ENCODE measurements at regions not wholly inside any gene's neighbourhood (a gene's known extent, or its start where the extent isn't known, plus 50 kb on each side); places are given as distances from the start of the nearest gene placed in this dataset.

GRCh38 chr15:69576948-69577351, 124.3 kb downstream of the RPLP1 start:
- Histone ChIP-seq H3K4me3 (no peak overlapping the region), H3K27ac (no peak overlapping the region)
- no peak for DNase-seq (ENCODE audit: low spot score)
- no peak for TF ChIP-seq CTCF (IDR thresholded peaks at IDR 0.05)

- no peak for DNase-seq (ENCODE audit: low spot score)
- no peak for TF ChIP-seq CTCF (IDR thresholded peaks at IDR 0.05)
- no peak overlapping the region for H3K27ac ChIP-seq
- no peak overlapping the region for H3K4me3 ChIP-seq
These were observed 124.8 kb downstream of the RPLP1 start for GRCh38 chr15:69577397-69577796.

- no peak for DNase-seq (ENCODE audit: low spot score)
- no peak overlapping the region for H3K4me3 ChIP-seq
- H3K27ac ChIP-seq, result no peak overlapping the region
- no peak for TF ChIP-seq CTCF (IDR thresholded peaks at IDR 0.05)
These were observed 125.6 kb downstream of the RPLP1 start for GRCh38 chr15:69578252-69578651.

- Histone ChIP-seq H3K4me3 (peak overlapping the region; percentile 25), H3K27ac (peak overlapping the region in 1 of 2 donors; percentile 49)
- peak; percentile 86 for DNase-seq (ENCODE audit: low spot score)
- no peak for TF ChIP-seq CTCF (IDR thresholded peaks at IDR 0.05)
These were observed 126.4 kb downstream of the RPLP1 start for GRCh38 chr15:69578787-69579583.

GRCh38 chr15:69579950-69580618, 127.5 kb downstream of the RPLP1 start:
- H3K27ac ChIP-seq, result no peak overlapping the region
- DNase-seq (ENCODE audit: low spot score), result no peak

GRCh38 chr15:69583626-69584025, 131.0 kb downstream of the RPLP1 start:
- no peak for DNase-seq (ENCODE audit: low spot score)
- H3K4me3 ChIP-seq, result no peak overlapping the region
- TF ChIP-seq CTCF (IDR thresholded peaks at IDR 0.05), result no peak
- no peak overlapping the region for H3K27ac ChIP-seq

More at GRCh38 chr15:69579950-69580618, 127.5 kb downstream of the RPLP1 start:
- no peak overlapping the region for H3K4me3 ChIP-seq
- TF ChIP-seq CTCF (IDR thresholded peaks at IDR 0.05), result no peak

- no peak for TF ChIP-seq CTCF (IDR thresholded peaks at IDR 0.05)
These were observed 133.3 kb downstream of the RPLP1 start for GRCh38 chr15:69585937-69586336.

More at GRCh38 chr15:69585937-69586336, 133.3 kb downstream of the RPLP1 start:
- Histone ChIP-seq H3K4me3 (no peak overlapping the region), H3K27ac (no peak overlapping the region)
- no peak for DNase-seq (ENCODE audit: low spot score)
